ENCODE measurements at regions not wholly inside any gene's neighbourhood (a gene's known extent, or its start where the extent isn't known, plus 50 kb on each side); places are given as distances from the start of the nearest gene placed in this dataset.
A peak's percentile ranks its signal among the peaks of the same experiment; 100 is the strongest.

GRCh38 chr1:234722904-234723720 is 113.1 kb upstream of the IRF2BP2 start:
- ChIA-PET CTCF (interaction anchor here (1.4 kb wide), 1 partner anchor 361 kb away, joined by 7 read pairs; no protein-coding TSS in a partner anchor), RAD21 (ENCODE audit: low non-redundant PET in 1 of 2, low total read pairs in 2 of 2, uncharacterized antibody in 2 of 2, unreplicated experiment in 2 of 2) (interaction anchor here (0.9 to 1.5 kb wide), 3 partner anchors 66 to 361 kb away, joined by 3 to 5 read pairs (median 4); no protein-coding TSS in a partner anchor), POLR2A (interaction anchor here (1.0 to 2.4 kb wide), 3 partner anchors 11 to 112 kb away, joined by 3 to 46 read pairs (median 3); partner anchors contain the start of gene IRF2BP2)
- DNase-seq (ENCODE audit: low read depth, low spot score) (peak; percentile 79), ATAC-seq (peak; percentile 24)
- H2AFZ ChIP-seq (ENCODE audit: low read depth, low read length, poor library complexity, severe bottlenecking) = peak overlapping the region; percentile 72
- no peaks in the 10 kb centered on the region; the same call in 1 of the 2 replicates for H3K27me3 ChIP-seq (ENCODE audit: insufficient read depth, low read length)
- no peaks in the 10 kb centered on the region for H4K20me1 ChIP-seq (ENCODE audit: insufficient read depth)
- H3K4me2 ChIP-seq (ENCODE audit: low read length) = peak overlapping the region; percentile 85
- H3K9ac ChIP-seq (ENCODE audit: low read length) = peak overlapping the region; percentile 60
- H3K27ac ChIP-seq (ENCODE audit: low read depth, low read length) = peak overlapping the region; percentile 66
- no peaks in the 10 kb centered on the region for H3K9me3 ChIP-seq (ENCODE audit: control insufficient read depth in 1 of 2, insufficient read depth in 1 of 2, low read depth in 1 of 2, low read length in 2 of 2)
- peak overlapping the region; percentile 16 to 46 for H3K4me3 ChIP-seq (replicated peaks in 1 of 2; ENCODE audit: low read depth in 1 of 2, low read length in 2 of 2)
- no peaks in the 10 kb centered on the region for H3K9me2 ChIP-seq (ENCODE audit: insufficient read depth)
- H3K79me2 ChIP-seq (ENCODE audit: insufficient read depth, low read length) = no peaks in the 10 kb centered on the region
- no peaks in the 10 kb centered on the region for H3K36me3 ChIP-seq (ENCODE audit: control insufficient read depth in 1 of 2, insufficient read depth in 2 of 2, low read length in 2 of 2)
- peaks cover 46 to 63% of the 10 kb centered on the region in 2 experiments for H3K4me1 ChIP-seq (ENCODE audit: control insufficient read depth in 1 of 2, insufficient read depth in 2 of 2, low read length in 2 of 2)
- no TSS peak for BruUV-seq (replicated peaks)
- intact Hi-C loops (cut with micrococcal nuclease) = loop anchor here (5.0 to 10.0 kb wide), 2 partner anchors 228 to 354 kb away; no protein-coding TSS in a partner anchor
- TF ChIP-seq ATF3 (IDR thresholded peaks at IDR 0.05) (no peak), ZFX (IDR thresholded peaks at IDR 0.05) (no peak), FOSL1 (IDR thresholded peaks at IDR 0.05; ENCODE audit: low read depth) (peak; percentile 41; the same call in 1 of the 2 replicates), CEBPB (IDR thresholded peaks at IDR 0.05; ENCODE audit: low read depth) (peak; percentile 90), YY1 (IDR thresholded peaks at IDR 0.05; ENCODE audit: extremely low read depth, insufficient replicate concordance, low read depth, low read length) (no peak), POLR2A (IDR thresholded peaks at IDR 0.05; ENCODE audit: borderline replicate concordance, extremely low read depth, insufficient read depth, insufficient read length) (no peak), ZNF274 (IDR thresholded peaks at IDR 0.05; ENCODE audit: low read depth, low read length) (no peak), SIN3A (IDR thresholded peaks at IDR 0.05; ENCODE audit: low read depth) (no peak), POLR2AphosphoS5 (IDR thresholded peaks at IDR 0.05; ENCODE audit: low read depth, low read length) (no peak; the same call in 1 of the 2 replicates), MAX (IDR thresholded peaks at IDR 0.05) (no peak), EZH2phosphoT487 (IDR thresholded peaks at IDR 0.05; ENCODE audit: borderline replicate concordance) (no peak), RAD21 (IDR thresholded peaks at IDR 0.05; ENCODE audit: low read depth) (peak; percentile 30; the same call in 1 of the 2 replicates), ELF1 (IDR thresholded peaks at IDR 0.05; ENCODE audit: borderline replicate concordance, low read depth) (no peak), EZH2 (IDR thresholded peaks at IDR 0.05) (no peak), SRF (IDR thresholded peaks at IDR 0.05; ENCODE audit: low read depth) (no peak; the same call in 1 of the 2 replicates)
- TF ChIP-seq, protein P1, sequence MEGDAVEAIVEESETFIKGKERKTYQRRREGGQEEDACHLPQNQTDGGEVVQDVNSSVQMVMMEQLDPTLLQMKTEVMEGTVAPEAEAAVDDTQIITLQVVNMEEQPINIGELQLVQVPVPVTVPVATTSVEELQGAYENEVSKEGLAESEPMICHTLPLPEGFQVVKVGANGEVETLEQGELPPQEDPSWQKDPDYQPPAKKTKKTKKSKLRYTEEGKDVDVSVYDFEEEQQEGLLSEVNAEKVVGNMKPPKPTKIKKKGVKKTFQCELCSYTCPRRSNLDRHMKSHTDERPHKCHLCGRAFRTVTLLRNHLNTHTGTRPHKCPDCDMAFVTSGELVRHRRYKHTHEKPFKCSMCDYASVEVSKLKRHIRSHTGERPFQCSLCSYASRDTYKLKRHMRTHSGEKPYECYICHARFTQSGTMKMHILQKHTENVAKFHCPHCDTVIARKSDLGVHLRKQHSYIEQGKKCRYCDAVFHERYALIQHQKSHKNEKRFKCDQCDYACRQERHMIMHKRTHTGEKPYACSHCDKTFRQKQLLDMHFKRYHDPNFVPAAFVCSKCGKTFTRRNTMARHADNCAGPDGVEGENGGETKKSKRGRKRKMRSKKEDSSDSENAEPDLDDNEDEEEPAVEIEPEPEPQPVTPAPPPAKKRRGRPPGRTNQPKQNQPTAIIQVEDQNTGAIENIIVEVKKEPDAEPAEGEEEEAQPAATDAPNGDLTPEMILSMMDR (IDR thresholded peaks at IDR 0.05 in 2 of 3, conservative IDR thresholded peaks at IDR 0.05 in 1 of 3; ENCODE audit: borderline replicate concordance in 1 of 3, insufficient read depth in 1 of 3, low read depth in 2 of 3, low read length in 2 of 3) = no peak
- TF ChIP-seq, protein P2, sequence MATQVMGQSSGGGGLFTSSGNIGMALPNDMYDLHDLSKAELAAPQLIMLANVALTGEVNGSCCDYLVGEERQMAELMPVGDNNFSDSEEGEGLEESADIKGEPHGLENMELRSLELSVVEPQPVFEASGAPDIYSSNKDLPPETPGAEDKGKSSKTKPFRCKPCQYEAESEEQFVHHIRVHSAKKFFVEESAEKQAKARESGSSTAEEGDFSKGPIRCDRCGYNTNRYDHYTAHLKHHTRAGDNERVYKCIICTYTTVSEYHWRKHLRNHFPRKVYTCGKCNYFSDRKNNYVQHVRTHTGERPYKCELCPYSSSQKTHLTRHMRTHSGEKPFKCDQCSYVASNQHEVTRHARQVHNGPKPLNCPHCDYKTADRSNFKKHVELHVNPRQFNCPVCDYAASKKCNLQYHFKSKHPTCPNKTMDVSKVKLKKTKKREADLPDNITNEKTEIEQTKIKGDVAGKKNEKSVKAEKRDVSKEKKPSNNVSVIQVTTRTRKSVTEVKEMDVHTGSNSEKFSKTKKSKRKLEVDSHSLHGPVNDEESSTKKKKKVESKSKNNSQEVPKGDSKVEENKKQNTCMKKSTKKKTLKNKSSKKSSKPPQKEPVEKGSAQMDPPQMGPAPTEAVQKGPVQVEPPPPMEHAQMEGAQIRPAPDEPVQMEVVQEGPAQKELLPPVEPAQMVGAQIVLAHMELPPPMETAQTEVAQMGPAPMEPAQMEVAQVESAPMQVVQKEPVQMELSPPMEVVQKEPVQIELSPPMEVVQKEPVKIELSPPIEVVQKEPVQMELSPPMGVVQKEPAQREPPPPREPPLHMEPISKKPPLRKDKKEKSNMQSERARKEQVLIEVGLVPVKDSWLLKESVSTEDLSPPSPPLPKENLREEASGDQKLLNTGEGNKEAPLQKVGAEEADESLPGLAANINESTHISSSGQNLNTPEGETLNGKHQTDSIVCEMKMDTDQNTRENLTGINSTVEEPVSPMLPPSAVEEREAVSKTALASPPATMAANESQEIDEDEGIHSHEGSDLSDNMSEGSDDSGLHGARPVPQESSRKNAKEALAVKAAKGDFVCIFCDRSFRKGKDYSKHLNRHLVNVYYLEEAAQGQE (IDR thresholded peaks at IDR 0.05; ENCODE audit: low read depth) = no peak
- TF ChIP-seq, protein P3, sequence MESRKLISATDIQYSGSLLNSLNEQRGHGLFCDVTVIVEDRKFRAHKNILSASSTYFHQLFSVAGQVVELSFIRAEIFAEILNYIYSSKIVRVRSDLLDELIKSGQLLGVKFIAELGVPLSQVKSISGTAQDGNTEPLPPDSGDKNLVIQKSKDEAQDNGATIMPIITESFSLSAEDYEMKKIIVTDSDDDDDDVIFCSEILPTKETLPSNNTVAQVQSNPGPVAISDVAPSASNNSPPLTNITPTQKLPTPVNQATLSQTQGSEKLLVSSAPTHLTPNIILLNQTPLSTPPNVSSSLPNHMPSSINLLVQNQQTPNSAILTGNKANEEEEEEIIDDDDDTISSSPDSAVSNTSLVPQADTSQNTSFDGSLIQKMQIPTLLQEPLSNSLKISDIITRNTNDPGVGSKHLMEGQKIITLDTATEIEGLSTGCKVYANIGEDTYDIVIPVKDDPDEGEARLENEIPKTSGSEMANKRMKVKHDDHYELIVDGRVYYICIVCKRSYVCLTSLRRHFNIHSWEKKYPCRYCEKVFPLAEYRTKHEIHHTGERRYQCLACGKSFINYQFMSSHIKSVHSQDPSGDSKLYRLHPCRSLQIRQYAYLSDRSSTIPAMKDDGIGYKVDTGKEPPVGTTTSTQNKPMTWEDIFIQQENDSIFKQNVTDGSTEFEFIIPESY (IDR thresholded peaks at IDR 0.05; ENCODE audit: extremely low read depth, insufficient replicate concordance, low read length) = no peak
